ENCODE measurements at regions not wholly inside any gene's neighbourhood (a gene's known extent, or its start where the extent isn't known, plus 50 kb on each side); places are given as distances from the start of the nearest gene placed in this dataset.

DNA sequence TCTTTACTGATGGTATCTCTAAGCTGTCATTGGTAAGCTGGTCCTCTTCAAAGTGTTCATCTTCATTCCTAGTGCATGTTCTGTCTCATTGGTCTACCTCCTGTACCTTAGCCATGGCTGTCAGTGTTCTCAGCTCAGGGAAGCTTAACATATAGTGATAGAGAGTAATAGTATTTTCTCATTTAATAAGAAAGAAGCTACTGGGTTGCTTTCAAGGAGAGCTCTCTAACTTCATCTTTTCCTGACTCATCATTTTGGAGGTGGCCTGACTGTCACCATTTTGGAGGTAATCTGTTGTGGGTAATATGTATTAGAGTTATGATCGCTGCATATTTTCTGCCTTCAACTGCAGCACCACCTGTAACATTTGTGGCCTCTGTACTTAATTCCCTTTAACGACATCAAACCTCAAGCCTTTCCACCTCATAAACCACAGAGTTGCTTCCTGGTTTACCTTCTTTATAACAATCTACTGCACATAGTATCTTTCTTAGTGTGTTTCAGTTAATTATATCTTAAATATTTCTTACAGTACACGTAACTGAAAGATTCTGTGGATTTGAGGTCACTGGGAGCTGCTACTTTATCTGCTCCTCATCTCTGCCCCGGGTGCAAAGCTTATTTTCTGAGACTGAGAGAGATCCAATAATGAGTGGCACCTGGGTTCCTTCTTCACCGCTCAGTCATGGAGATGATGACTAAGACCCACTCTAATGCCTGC, 474.0 kb upstream of the TECRL start:
- H3K9me1 ChIP-seq (ENCODE audit: insufficient read depth, low read length), result no peaks in the 10 kb centered on the region
- TF ChIP-seq FOS (IDR thresholded peaks at IDR 0.05; ENCODE audit: low read depth, low read length) (no peak), MXI1 (IDR thresholded peaks at IDR 0.05; ENCODE audit: borderline replicate concordance, low read depth, low read length) (no peak), ELK1 (IDR thresholded peaks at IDR 0.05; ENCODE audit: borderline replicate concordance, low read depth, low read length) (no peak), RCOR1 (IDR thresholded peaks at IDR 0.05; ENCODE audit: insufficient replicate concordance, low read length) (no peak), SMC3 (IDR thresholded peaks at IDR 0.05; ENCODE audit: low read depth, low read length) (no peak), MAFK (IDR thresholded peaks at IDR 0.05; ENCODE audit: low read depth, low read length) (peak; percentile 48), MAZ (IDR thresholded peaks at IDR 0.05; ENCODE audit: borderline replicate concordance, low read depth, low read length) (no peak), RFX5 (IDR thresholded peaks at IDR 0.05; ENCODE audit: low read depth, low read length) (no peak)
- H3K36me3 ChIP-seq (ENCODE audit: control insufficient read depth, insufficient read depth, low read length), result no peaks in the 10 kb centered on the region
- H3K9me3 ChIP-seq (ENCODE audit: control insufficient read depth, insufficient read depth, low read length), result peaks cover 5% of the 10 kb centered on the region
- ChIA-PET CTCF (no interaction called here), POLR2A (ENCODE audit: unreplicated experiment) (no interaction called here)
- no peak overlapping the region for H3K14ac ChIP-seq (replicated peaks; ENCODE audit: low read depth, low read length)
- in situ Hi-C loops (cut with MboI; ENCODE audit: low sequenced_read_pairs) (no loop called here), dilution Hi-C loops (cut with HindIII; ENCODE audit: low sequenced_read_pairs, unreplicated experiment) (no loop called here), intact Hi-C loops (cut with micrococcal nuclease) (no loop called here)
- no peak overlapping the region for H2BK5ac ChIP-seq (ENCODE audit: low read depth, low read length, poor library complexity, severe bottlenecking)
- no peak for DNase-seq
- no peak overlapping the region for H3K23ac ChIP-seq (ENCODE audit: low read depth, low read length)
- no TSS peak for BruUV-seq (replicated peaks)
- H4K91ac ChIP-seq (ENCODE audit: insufficient read depth, low read depth, low read length), result no peak overlapping the region
- no peaks in the 10 kb centered on the region for H3K27me3 ChIP-seq (ENCODE audit: control insufficient read depth, insufficient read depth, low read length)
- no peak overlapping the region for H3K4me3 ChIP-seq (ENCODE audit: insufficient read depth, low read depth, low read length)
- WGBS, 2 experiments (ENCODE audit: extremely low coverage in 2 of 2, insufficient read length in 1 of 2), result no CpG with 5 or more reads among the region's 5 CpGs
- H3K18ac ChIP-seq (ENCODE audit: low read depth, low read length), result no peak overlapping the region
- ATAC-seq (ENCODE audit: low read depth), result no peak
- no peak overlapping the region for H3K56ac ChIP-seq (ENCODE audit: extremely low read depth, insufficient read depth, low read length)
- H2AK9ac ChIP-seq (replicated peaks; ENCODE audit: low read depth, low read length, poor library complexity), result no peak overlapping the region
- no peak overlapping the region for H3K4me2 ChIP-seq (ENCODE audit: low read depth, low read length)
- H2BK20ac ChIP-seq (ENCODE audit: low read depth, low read length), result no peak overlapping the region
- H4K8ac ChIP-seq (ENCODE audit: low read depth in 2 of 2, low read length in 2 of 2), result no peak overlapping the region
- no peak overlapping the region for H3K27ac ChIP-seq (ENCODE audit: insufficient read depth, low read length)
- no peak overlapping the region for H4K5ac ChIP-seq (ENCODE audit: low read depth, low read length)
- no peak overlapping the region for H2BK15ac ChIP-seq (ENCODE audit: low read depth, low read length)
- H3K9ac ChIP-seq (ENCODE audit: low read depth, low read length), result no peak overlapping the region
- H2BK120ac ChIP-seq (ENCODE audit: low read depth, low read length), result no peak overlapping the region
- H3K79me1 ChIP-seq (ENCODE audit: low read depth in 1 of 2, low read length in 2 of 2), result no peaks in the 10 kb centered on the region
- H2AFZ ChIP-seq (replicated peaks; ENCODE audit: low read length, poor library complexity), result no peak overlapping the region
- H3K4ac ChIP-seq (ENCODE audit: low read depth, low read length), result no peak overlapping the region
- no peaks in the 10 kb centered on the region for H4K20me1 ChIP-seq (ENCODE audit: insufficient read depth, low read length)
- H2AK5ac ChIP-seq (ENCODE audit: low read depth, low read length), result no peak overlapping the region
- H3K4me1 ChIP-seq (ENCODE audit: control insufficient read depth, insufficient read depth, low read length), result no peaks in the 10 kb centered on the region

Data from IMR-90 (cell line).